Left ventricle myocardium superior (tissue), 1 donor: ENCODE measurements at regions not wholly inside any gene's neighbourhood (a gene's known extent, or its start where the extent isn't known, plus 50 kb on each side); places are given as distances from the start of the nearest gene placed in this dataset.

Source experiments
- ATAC-seq: fragments of 200-7000 bp; cut with Tn5 transposase; one replicate; pipeline ENCODE4 v1.9.1; 2020; ENCODE audit warnings: mild to moderate bottlenecking, moderate library complexity
- DNase-seq: peaks from one replicate; pipeline ENCODE4 v3.0.0-alpha.2; 2020
- intact Hi-C: fragments of 100-400 bp; cut with micrococcal nuclease; formaldehyde crosslinking; loops from one replicate; pipeline ENCODE4 v1.11.0; 2022
- donor health status: DM: no; HTN: yes; CAD: no; lungs with severe emphysema.

GRCh38 chr7:115429918-115430317 lies 508.0 kb downstream of the MDFIC start:
- ATAC-seq (no peak), DNase-seq (no peak)
- intact Hi-C loops: no loop called here

GRCh38 chr7:115417662-115418061 lies 495.8 kb downstream of the MDFIC start:
- intact Hi-C loops: no loop called here
- ATAC-seq: no peak
- DNase-seq: no peak

GRCh38 chr7:115410972-115411686 lies 489.2 kb downstream of the MDFIC start:
- ATAC-seq: no peak
- DNase-seq: no peak
- intact Hi-C loops: no loop called here

- ATAC-seq (no peak), DNase-seq (no peak)
- intact Hi-C loops: no loop called here
Measured at GRCh38 chr7:115410434-115410820, 488.5 kb downstream of the MDFIC start.

GRCh38 chr7:115409682-115410433 lies 488.0 kb downstream of the MDFIC start:
- DNase-seq (no peak), ATAC-seq (no peak)
- intact Hi-C loops: no loop called here

- ATAC-seq (no peak), DNase-seq (no peak)
- intact Hi-C loops: no loop called here
Measured at GRCh38 chr7:115406219-115406618, 484.3 kb downstream of the MDFIC start.

GRCh38 chr7:115387137-115387536 lies 465.2 kb downstream of the MDFIC start:
- intact Hi-C loops: no loop called here
- DNase-seq (no peak), ATAC-seq (no peak)

GRCh38 chr7:115379321-115379720 lies 457.4 kb downstream of the MDFIC start:
- intact Hi-C loops: no loop called here
- ATAC-seq: no peak
- DNase-seq: no peak

GRCh38 chr7:115368998-115369397 lies 447.1 kb downstream of the MDFIC start:
- ATAC-seq (no peak), DNase-seq (no peak)
- intact Hi-C loops: no loop called here

GRCh38 chr7:115363916-115364315 lies 442.0 kb downstream of the MDFIC start:
- ATAC-seq: no peak
- no peak for DNase-seq
- intact Hi-C loops: no loop called here

- DNase-seq: no peak
- intact Hi-C loops: no loop called here
- no peak for ATAC-seq
Measured at GRCh38 chr7:115359955-115360354, 438.1 kb downstream of the MDFIC start.

- intact Hi-C loops: no loop called here
- DNase-seq (no peak), ATAC-seq (no peak)
Measured at GRCh38 chr7:115359119-115359518, 437.2 kb downstream of the MDFIC start.

GRCh38 chr7:115357703-115357999 lies 435.8 kb downstream of the MDFIC start:
- ATAC-seq: no peak
- intact Hi-C loops: no loop called here
- DNase-seq: no peak

GRCh38 chr7:115356999-115357702 lies 435.3 kb downstream of the MDFIC start:
- intact Hi-C loops: no loop called here
- DNase-seq (no peak), ATAC-seq (no peak)

- intact Hi-C loops: no loop called here
- no peak for DNase-seq
- no peak for ATAC-seq
Measured at GRCh38 chr7:115356139-115356746, 434.3 kb downstream of the MDFIC start.

- ATAC-seq (no peak), DNase-seq (no peak)
- intact Hi-C loops: no loop called here
Measured at GRCh38 chr7:115354925-115355324, 433.0 kb downstream of the MDFIC start.

GRCh38 chr7:115352375-115352774 lies 430.5 kb downstream of the MDFIC start:
- intact Hi-C loops: no loop called here
- ATAC-seq: no peak
- no peak for DNase-seq

GRCh38 chr7:115350764-115351163 lies 428.9 kb downstream of the MDFIC start:
- ATAC-seq: no peak
- intact Hi-C loops: no loop called here

GRCh38 chr7:115349635-115350034 lies 427.7 kb downstream of the MDFIC start:
- intact Hi-C loops: no loop called here
- ATAC-seq: no peak
- DNase-seq: no peak

More at GRCh38 chr7:115350764-115351163, 428.9 kb downstream of the MDFIC start:
- DNase-seq: no peak

- intact Hi-C loops: no loop called here
- ATAC-seq (no peak), DNase-seq (no peak)
Measured at GRCh38 chr7:115346685-115347084, 424.8 kb downstream of the MDFIC start.
